Endodermal cell (in vitro differentiated cells): ENCODE measurements at regions not wholly inside any gene's neighbourhood (a gene's known extent, or its start where the extent isn't known, plus 50 kb on each side); places are given as distances from the start of the nearest gene placed in this dataset.

Experiments
- DNase-seq: peaks from one replicate; pipeline ENCODE4 v3.0.0-alpha.2; 2017
- H3K27ac ChIP-seq: 2 replicates; pipeline ENCODE4 v1.5.1; 2013; ENCODE audit warnings: mild to moderate bottlenecking, low read depth, low read length, moderate library complexity
- H3K27me3 ChIP-seq: 2 replicates; pipeline ENCODE4 v1.6.1; 2013; ENCODE audit warnings: mild to moderate bottlenecking, low read length, moderate library complexity; ENCODE audit not compliant: insufficient read depth, control insufficient read depth, poor library complexity, severe bottlenecking
- H3K36me3 ChIP-seq: 2 replicates; pipeline ENCODE4 v1.7.0; 2013; ENCODE audit warnings: mild to moderate bottlenecking, low read length, moderate library complexity; ENCODE audit not compliant: control insufficient read depth, insufficient read depth
- H3K4me1 ChIP-seq: one replicate; pipeline ENCODE4 v1.7.0; 2013; ENCODE audit warnings: low read length; ENCODE audit not compliant: control insufficient read depth, insufficient read depth
- H3K4me3 ChIP-seq: 2 replicates; pipeline ENCODE4 v1.5.1; 2013; ENCODE audit warnings: mild to moderate bottlenecking, low read length, moderate library complexity
- H3K9ac ChIP-seq: 2 replicates; pipeline ENCODE4 v1.6.1; 2013; ENCODE audit warnings: mild to moderate bottlenecking, low read length, moderate library complexity; ENCODE audit not compliant: poor library complexity, severe bottlenecking; ENCODE audit errors: extremely low read depth
- H3K9me3 ChIP-seq: 2 replicates; pipeline ENCODE4 v1.6.1; 2013; ENCODE audit warnings: mild to moderate bottlenecking, low read length, moderate library complexity; ENCODE audit not compliant: control insufficient read depth
- H3K27ac Mint-ChIP-seq: 2 replicates; pipeline ENCODE4 v1.8.0; 2020; ENCODE audit warnings: mixed read lengths
- H3K27me3 Mint-ChIP-seq: 2 replicates; pipeline ENCODE4 v1.8.0; 2021; ENCODE audit warnings: mild to moderate bottlenecking, mixed read lengths; ENCODE audit not compliant: insufficient read depth
- H3K36me3 Mint-ChIP-seq: 2 replicates; pipeline ENCODE4 v1.8.0; 2020; ENCODE audit warnings: low read depth, mixed read lengths
- H3K4me1 Mint-ChIP-seq: 2 replicates; pipeline ENCODE4 v1.8.0; 2020; ENCODE audit warnings: mixed read lengths
- H3K4me3 Mint-ChIP-seq: 2 replicates; pipeline ENCODE4 v1.8.0; 2020; ENCODE audit warnings: mild to moderate bottlenecking, moderate library complexity, mixed read lengths
- H3K9me3 Mint-ChIP-seq: 2 replicates; pipeline ENCODE4 v1.8.0; 2020; ENCODE audit warnings: mild to moderate bottlenecking, mixed read lengths
- WGBS, 2 experiments: methylation state at CpG; one replicate each; pipeline versions ENCODE4 v1.1.5 to v1.1.7; 2013; ENCODE audit warnings: missing lambda C conversion rate in 2 of 2, mixed read lengths in 1 of 2; ENCODE audit not compliant: insufficient coverage in 1 of 2, insufficient read length in 1 of 2; 5-methylcytosine and 5-hydroxymethylcytosine counted together
- TF ChIP-seq, protein P1 (sequence below): fragments of 200-600 bp; sonication (generic); conservative IDR thresholded peaks from 2 replicates; pipeline ENCODE4 v1.5.0; 2021; ENCODE audit warnings: antibody characterized with exemption, mild to moderate bottlenecking

- no peak for DNase-seq
- 85 to 100% methylated on average over 2 to 3 of the region's 4 CpGs for WGBS, 2 experiments
- H3K4me3 Mint-ChIP-seq, result no peak overlapping the region
- H3K4me1 ChIP-seq, result no peaks in the 10 kb centered on the region
- H3K4me1 Mint-ChIP-seq, result peaks cover 3% of the 10 kb centered on the region
- H3K27me3 Mint-ChIP-seq, result no peaks in the 10 kb centered on the region
- H3K36me3 ChIP-seq, result no peaks in the 10 kb centered on the region
- H3K4me3 ChIP-seq, result no peak overlapping the region
- no peak overlapping the region for H3K27ac ChIP-seq
- no peaks in the 10 kb centered on the region for H3K36me3 Mint-ChIP-seq
- no peaks in the 10 kb centered on the region for H3K9me3 Mint-ChIP-seq
- no peak overlapping the region for H3K27ac Mint-ChIP-seq
- H3K9me3 ChIP-seq, result no peaks in the 10 kb centered on the region
- H3K9ac ChIP-seq, result no peak overlapping the region
- TF ChIP-seq, protein P1, sequence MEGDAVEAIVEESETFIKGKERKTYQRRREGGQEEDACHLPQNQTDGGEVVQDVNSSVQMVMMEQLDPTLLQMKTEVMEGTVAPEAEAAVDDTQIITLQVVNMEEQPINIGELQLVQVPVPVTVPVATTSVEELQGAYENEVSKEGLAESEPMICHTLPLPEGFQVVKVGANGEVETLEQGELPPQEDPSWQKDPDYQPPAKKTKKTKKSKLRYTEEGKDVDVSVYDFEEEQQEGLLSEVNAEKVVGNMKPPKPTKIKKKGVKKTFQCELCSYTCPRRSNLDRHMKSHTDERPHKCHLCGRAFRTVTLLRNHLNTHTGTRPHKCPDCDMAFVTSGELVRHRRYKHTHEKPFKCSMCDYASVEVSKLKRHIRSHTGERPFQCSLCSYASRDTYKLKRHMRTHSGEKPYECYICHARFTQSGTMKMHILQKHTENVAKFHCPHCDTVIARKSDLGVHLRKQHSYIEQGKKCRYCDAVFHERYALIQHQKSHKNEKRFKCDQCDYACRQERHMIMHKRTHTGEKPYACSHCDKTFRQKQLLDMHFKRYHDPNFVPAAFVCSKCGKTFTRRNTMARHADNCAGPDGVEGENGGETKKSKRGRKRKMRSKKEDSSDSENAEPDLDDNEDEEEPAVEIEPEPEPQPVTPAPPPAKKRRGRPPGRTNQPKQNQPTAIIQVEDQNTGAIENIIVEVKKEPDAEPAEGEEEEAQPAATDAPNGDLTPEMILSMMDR, result no peak
- no peaks in the 10 kb centered on the region for H3K27me3 ChIP-seq
These were observed 539.5 kb upstream of the LUZP2 start for GRCh38 chr11:23957314-23957713.

DNA sequence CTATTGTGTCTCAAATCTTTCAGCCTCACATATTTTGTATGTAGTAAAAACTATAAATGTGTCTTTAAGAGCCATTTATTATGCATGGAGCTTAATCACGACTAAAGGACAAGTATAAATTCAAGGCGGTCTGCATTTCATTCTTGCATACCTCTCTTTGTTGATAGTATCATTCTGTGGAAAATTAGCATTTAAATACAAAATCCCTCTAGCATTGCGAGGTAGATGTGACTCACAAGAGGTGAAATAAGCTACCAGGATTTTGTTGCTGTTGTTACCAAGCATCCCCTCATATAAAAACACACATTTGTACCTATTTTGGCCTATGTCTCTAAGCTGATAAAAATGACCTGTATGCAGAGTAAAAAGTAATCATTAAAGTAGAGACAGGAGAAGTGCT, 537.4 kb upstream of the LUZP2 start:
- Mint-ChIP-seq H3K9me3 (no peaks in the 10 kb centered on the region), H3K36me3 (peaks cover 2% of the 10 kb centered on the region), H3K4me1 (peaks cover 3% of the 10 kb centered on the region), H3K4me3 (no peak overlapping the region), H3K27ac (no peak overlapping the region), H3K27me3 (no peaks in the 10 kb centered on the region)
- Histone ChIP-seq H3K9me3 (no peaks in the 10 kb centered on the region), H3K4me3 (no peak overlapping the region), H3K9ac (no peak overlapping the region), H3K27me3 (no peaks in the 10 kb centered on the region), H3K36me3 (no peaks in the 10 kb centered on the region), H3K4me1 (no peaks in the 10 kb centered on the region), H3K27ac (no peak overlapping the region)
- 50 to 56% methylated on average over 2 to 3 of the region's 3 CpGs for WGBS, 2 experiments
- DNase-seq, result no peak
- TF ChIP-seq, protein P1, result no peak

DNA sequence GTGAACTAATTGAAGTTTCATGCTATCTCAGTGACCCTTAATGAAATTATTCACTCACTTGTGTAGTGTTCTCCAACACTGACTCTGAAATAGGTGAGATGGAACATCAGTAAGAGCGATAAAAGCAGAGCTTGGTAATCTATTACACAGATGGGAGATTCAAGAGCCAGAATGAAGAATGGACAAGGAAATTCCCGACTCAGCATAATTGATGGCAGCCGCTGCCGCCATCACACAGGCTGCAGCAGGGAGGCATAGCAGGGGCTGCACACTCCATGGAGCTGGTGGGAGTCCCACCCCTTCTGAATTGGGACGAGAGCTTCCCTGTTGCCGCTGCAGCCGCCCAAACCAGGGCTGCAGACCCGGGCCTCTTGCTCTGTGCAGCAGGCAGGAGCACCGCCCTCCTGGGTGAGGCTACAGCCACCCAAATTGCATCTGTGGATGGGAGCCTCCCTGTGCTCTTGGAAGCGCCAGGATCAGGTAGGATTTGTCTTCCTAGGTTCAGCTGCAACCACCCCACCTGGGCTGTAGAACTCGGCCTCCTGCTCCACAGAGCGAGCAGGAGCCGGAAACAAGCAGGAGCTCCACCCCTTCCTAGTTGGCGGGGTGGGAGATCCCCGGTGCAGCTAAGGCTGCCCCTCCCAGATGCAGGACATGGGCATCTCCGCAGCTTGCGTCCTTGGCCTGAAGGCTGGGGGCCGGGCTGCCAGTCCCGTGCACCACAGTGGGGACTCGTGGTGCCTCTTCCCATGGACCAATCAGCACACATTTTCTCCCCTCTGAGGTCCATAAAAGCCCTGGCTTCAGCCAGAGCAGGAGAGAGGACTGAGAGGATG, 535.1 kb upstream of the LUZP2 start:
- Histone ChIP-seq H3K4me3 (no peak overlapping the region), H3K27ac (no peak overlapping the region), H3K36me3 (no peaks in the 10 kb centered on the region), H3K9me3 (no peaks in the 10 kb centered on the region), H3K9ac (no peak overlapping the region), H3K27me3 (no peaks in the 10 kb centered on the region), H3K4me1 (no peaks in the 10 kb centered on the region)
- Mint-ChIP-seq H3K27ac (no peak overlapping the region), H3K27me3 (no peaks in the 10 kb centered on the region), H3K4me1 (no peaks in the 10 kb centered on the region), H3K9me3 (no peaks in the 10 kb centered on the region), H3K36me3 (peaks cover 2% of the 10 kb centered on the region), H3K4me3 (no peak overlapping the region)
- no peak for DNase-seq
- TF ChIP-seq, protein P1, result no peak
- 92 to 95% methylated on average over 14 to 20 of the region's 20 CpGs for WGBS, 2 experiments
